ENCODE measurements at regions not wholly inside any gene's neighbourhood (a gene's known extent, or its start where the extent isn't known, plus 50 kb on each side); places are given as distances from the start of the nearest gene placed in this dataset.
A peak's percentile ranks its signal among the peaks of the same experiment; 100 is the strongest.

DNA sequence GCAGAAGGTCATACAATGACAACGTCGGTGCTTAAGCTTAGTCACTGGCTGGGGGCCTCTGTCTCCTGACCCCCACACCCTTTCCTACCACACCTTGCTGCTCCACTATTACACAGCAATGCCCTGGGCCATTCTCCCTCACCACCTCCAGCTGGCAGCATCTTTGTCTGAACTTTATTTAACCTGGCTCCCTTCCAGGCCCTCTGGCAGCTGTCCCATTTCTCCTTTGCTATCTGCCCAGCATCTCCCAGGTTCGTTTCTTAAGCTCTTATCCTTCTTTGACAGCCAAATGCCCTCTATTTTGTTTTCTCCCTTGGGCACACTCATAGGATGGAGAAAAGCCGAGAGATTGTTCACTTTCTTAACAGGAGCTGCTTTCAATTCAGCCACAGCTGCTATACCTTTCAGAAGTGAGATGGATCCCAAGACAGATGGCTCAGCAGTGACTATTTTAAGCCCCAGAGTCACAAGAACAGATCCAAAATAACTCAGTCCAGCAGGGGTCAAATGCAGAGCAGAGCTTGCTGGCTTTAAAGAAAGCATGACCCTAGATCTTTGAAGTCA lies 1277.1 kb upstream of the AUTS2 start:
- DNase-seq, result peak; percentile 86 to 87
- no peaks in the 10 kb centered on the region for H3K36me3 ChIP-seq
- no peak for TF ChIP-seq POLR2A (IDR thresholded peaks at IDR 0.05)
- TF ChIP-seq, protein P1, sequence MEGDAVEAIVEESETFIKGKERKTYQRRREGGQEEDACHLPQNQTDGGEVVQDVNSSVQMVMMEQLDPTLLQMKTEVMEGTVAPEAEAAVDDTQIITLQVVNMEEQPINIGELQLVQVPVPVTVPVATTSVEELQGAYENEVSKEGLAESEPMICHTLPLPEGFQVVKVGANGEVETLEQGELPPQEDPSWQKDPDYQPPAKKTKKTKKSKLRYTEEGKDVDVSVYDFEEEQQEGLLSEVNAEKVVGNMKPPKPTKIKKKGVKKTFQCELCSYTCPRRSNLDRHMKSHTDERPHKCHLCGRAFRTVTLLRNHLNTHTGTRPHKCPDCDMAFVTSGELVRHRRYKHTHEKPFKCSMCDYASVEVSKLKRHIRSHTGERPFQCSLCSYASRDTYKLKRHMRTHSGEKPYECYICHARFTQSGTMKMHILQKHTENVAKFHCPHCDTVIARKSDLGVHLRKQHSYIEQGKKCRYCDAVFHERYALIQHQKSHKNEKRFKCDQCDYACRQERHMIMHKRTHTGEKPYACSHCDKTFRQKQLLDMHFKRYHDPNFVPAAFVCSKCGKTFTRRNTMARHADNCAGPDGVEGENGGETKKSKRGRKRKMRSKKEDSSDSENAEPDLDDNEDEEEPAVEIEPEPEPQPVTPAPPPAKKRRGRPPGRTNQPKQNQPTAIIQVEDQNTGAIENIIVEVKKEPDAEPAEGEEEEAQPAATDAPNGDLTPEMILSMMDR (IDR thresholded peaks at IDR 0.05), result no peak
- no peaks in the 10 kb centered on the region for H3K27me3 ChIP-seq
- 1 to 8% methylated on average over 4 of the region's 4 CpGs for WGBS, 2 donors
- H3K4me3 ChIP-seq (replicated peaks in 1 of 3), result no peak overlapping the region
- no peaks in the 10 kb centered on the region for H3K9me3 ChIP-seq
- peaks cover 16 to 36% of the 10 kb centered on the region in 2 donors for H3K4me1 ChIP-seq
- intact Hi-C loops (cut with DNase I), result no loop called here
- H3K27ac ChIP-seq, result peak overlapping the region; percentile 52 to 53 (median 52)

DNA sequence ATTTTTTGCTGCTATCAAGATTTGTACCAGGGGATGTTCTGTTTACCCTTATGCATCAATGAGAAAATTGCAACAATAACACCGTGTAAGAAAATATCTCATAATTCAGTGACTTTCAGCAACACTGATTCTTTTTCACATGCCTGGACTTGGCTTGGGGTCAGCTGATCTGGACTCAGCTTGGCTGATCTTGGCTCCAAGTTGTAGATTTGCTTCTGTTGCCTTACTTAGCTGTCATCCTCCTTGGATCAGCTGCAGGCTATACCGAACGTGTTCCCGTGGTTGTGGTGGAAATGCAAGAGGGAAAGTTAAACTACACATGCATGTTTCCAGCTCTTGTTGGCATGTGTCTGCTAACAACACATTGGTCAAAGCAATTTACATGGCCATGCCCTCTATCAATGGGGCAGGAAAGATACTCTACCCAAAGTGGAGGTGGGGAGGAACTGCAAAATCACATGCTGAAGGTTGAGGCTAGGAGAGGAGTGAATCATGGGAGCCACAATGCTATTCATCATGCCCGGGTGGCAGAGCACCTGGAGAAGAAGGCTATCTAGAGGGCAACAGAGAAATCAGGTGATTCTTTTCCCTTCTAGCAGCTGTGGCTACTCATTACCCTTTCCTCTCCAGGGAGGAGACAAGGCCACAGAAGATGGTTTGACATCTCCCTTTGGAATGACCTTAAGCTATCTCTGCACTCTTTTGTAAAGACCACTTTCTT lies 1276.3 kb upstream of the AUTS2 start:
- WGBS, 2 donors, result 57 to 66% methylated on average over 5 of the region's 5 CpGs
- intact Hi-C loops (cut with DNase I), result no loop called here
- DNase-seq, result peak; percentile 18 to 40

DNA sequence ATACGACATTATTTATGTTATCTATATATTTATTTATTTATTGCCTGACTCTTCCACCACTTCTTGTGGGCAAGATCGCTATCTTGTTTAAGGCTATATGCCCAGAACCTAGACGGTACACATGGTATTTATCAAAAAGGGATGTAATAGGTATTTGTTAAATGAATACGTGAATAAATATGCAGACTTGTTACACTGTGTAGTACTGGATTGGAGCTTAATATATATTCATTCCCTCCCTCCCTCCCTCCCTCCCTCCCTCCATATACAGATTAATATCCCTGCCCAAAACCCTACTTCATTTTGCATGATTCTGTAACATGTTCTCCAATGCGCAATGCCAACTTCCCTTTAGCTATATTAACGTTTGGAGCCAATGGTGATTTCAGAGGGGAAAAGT lies 1273.7 kb upstream of the AUTS2 start:
- Histone ChIP-seq H3K9me3 (no peaks in the 10 kb centered on the region), H3K27me3 (no peaks in the 10 kb centered on the region), H3K36me3 (no peaks in the 10 kb centered on the region), H3K4me3 (replicated peaks in 1 of 3) (no peak overlapping the region), H3K27ac (no peak overlapping the region), H3K4me1 (peaks cover 16% of the 10 kb centered on the region in 2 donors)
- TF ChIP-seq, protein P1 (IDR thresholded peaks at IDR 0.05), result no peak
- TF ChIP-seq POLR2A (IDR thresholded peaks at IDR 0.05), result no peak
- intact Hi-C loops (cut with DNase I), result no loop called here
- no peak for DNase-seq
- 96 to 97% methylated on average over 6 of the region's 6 CpGs for WGBS, 2 donors

More for the DNA sequence above, 1276.3 kb upstream of the AUTS2 start:
- Histone ChIP-seq H3K27ac (peak overlapping the region in 2 of 3 donors; percentile 52 to 53), H3K36me3 (no peaks in the 10 kb centered on the region), H3K27me3 (no peaks in the 10 kb centered on the region), H3K4me1 (peaks cover 16 to 34% of the 10 kb centered on the region in 2 donors), H3K4me3 (replicated peaks in 1 of 3) (no peak overlapping the region), H3K9me3 (no peaks in the 10 kb centered on the region)
- TF ChIP-seq, protein P1 (IDR thresholded peaks at IDR 0.05), result no peak
- no peak for TF ChIP-seq POLR2A (IDR thresholded peaks at IDR 0.05)

DNA sequence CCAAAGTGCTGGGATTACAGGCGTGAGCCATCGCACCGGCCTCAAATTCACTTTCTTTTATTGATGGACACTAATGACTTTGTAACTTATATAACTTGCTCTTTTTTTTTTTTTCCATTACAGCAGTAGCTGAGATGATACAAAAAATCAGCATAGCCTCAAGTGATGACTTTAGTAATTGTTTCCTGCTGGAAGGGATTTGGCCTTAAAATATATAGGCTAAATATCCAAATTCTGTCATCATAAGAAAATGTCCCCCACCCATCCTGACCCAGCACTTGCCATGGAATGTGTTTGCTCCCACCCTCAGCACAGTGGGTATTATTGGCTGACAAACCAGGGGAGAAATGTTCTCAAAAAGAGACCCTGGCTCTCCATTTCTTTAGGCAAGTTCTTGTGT lies 1264.1 kb upstream of the AUTS2 start:
- Histone ChIP-seq H3K36me3 (no peaks in the 10 kb centered on the region), H3K4me3 (replicated peaks in 1 of 3) (no peak overlapping the region), H3K27me3 (no peaks in the 10 kb centered on the region), H3K9me3 (no peaks in the 10 kb centered on the region), H3K27ac (no peak overlapping the region), H3K4me1 (no peaks in the 10 kb centered on the region)
- intact Hi-C loops (cut with DNase I), result no loop called here
- TF ChIP-seq POLR2A (IDR thresholded peaks at IDR 0.05), result no peak
- TF ChIP-seq, protein P1 (IDR thresholded peaks at IDR 0.05), result no peak
- WGBS, 2 donors, result 90 to 99% methylated on average over 3 of the region's 3 CpGs
- no peak for DNase-seq

DNA sequence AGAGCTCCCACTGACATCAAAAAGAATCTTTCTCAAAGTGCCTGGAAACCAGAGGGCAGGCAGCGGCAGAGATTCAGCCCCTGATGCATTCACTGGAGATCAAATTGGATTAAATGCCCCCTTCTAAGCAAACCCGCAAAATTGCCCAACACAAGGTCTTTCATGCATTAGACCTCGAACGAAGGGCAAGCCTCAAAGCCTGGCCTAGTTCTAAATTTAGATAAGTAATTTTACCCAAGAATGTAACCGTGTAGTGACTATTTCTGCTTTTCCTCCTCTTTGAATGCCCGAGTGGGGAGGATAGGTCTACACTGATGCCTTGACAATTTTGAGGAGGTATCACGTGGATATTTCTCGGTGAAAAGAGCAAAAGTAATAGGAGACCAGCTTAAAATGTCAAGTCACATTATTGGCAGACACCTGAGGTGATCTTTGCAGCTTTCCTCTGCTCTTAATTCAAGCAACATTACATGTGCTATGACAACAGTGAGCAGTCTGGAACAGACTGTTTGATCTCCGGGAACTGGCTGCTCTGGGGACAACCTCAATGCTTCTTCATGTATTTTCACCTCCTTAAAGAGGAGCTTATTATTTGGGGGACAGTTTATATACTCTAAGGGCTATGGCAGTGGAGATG lies 1263.5 kb upstream of the AUTS2 start:
- H3K9me3 ChIP-seq, result no peaks in the 10 kb centered on the region
- 77 to 84% methylated on average over 9 of the region's 9 CpGs for WGBS, 2 donors
- H3K36me3 ChIP-seq, result no peaks in the 10 kb centered on the region
- no peaks in the 10 kb centered on the region for H3K27me3 ChIP-seq
- DNase-seq, result no peak
- intact Hi-C loops (cut with DNase I), result no loop called here
- no peaks in the 10 kb centered on the region for H3K4me1 ChIP-seq
- TF ChIP-seq, protein P1 (IDR thresholded peaks at IDR 0.05), result no peak
- TF ChIP-seq POLR2A (IDR thresholded peaks at IDR 0.05), result no peak
- H3K27ac ChIP-seq, result no peak overlapping the region
- H3K4me3 ChIP-seq (replicated peaks in 1 of 3), result no peak overlapping the region
